ENCODE measurements at regions not wholly inside any gene's neighbourhood (a gene's known extent, or its start where the extent isn't known, plus 50 kb on each side); places are given as distances from the start of the nearest gene placed in this dataset.

- TF ChIP-seq CTCF (conservative IDR thresholded peaks at IDR 0.05; ENCODE audit: low read depth in 2 of 2) = no peak
- TF ChIP-seq JUNB (IDR thresholded peaks at IDR 0.05; ENCODE audit: unreplicated experiment) = no peak
- no peak for TF ChIP-seq ZNF331 (CRISPR knock-in tag; IDR thresholded peaks at IDR 0.05; ENCODE audit: low read depth)
Measured at GRCh38 chr13:79990048-79990447, 350.9 kb downstream of the SPRY2 start (continued).

GRCh38 chr13:79989217-79989661, 351.7 kb downstream of the SPRY2 start:
- Histone ChIP-seq H4K20me1 (replicated peaks; ENCODE audit: insufficient read depth) (no peaks in the 10 kb centered on the region), H3K4me3 (no peak overlapping the region), H3K79me2 (replicated peaks; ENCODE audit: insufficient read depth) (no peaks in the 10 kb centered on the region), H3K4me2 (no peak overlapping the region), H3K9me2 (ENCODE audit: insufficient read depth) (peaks cover 4% of the 10 kb centered on the region), H3K4me1 (ENCODE audit: insufficient read depth) (no peaks in the 10 kb centered on the region), H3F3A (replicated peaks; ENCODE audit: low read depth) (no peaks in the 10 kb centered on the region), H3K27me3 (ENCODE audit: insufficient read depth) (no peaks in the 10 kb centered on the region), H2AFZ (no peak overlapping the region), H3K36me3 (ENCODE audit: insufficient read depth) (no peaks in the 10 kb centered on the region), H3K27ac (ENCODE audit: low read depth) (no peak overlapping the region)
- ATAC-seq (no peak), DNase-seq (ENCODE audit: low spot score) (no peak)
- Mint-ChIP-seq H3K36me3 (ENCODE audit: low read depth) (peaks cover 3% of the 10 kb centered on the region; the same call in 2 of the 3 replicates), H3K4me1 (peaks cover 6% of the 10 kb centered on the region; the same call in 2 of the 3 replicates), H3K27ac (no peak overlapping the region), H3K27me3 (ENCODE audit: insufficient read depth, low read depth, poor library complexity) (no peaks in the 10 kb centered on the region), H3K4me3 (no peak overlapping the region), H3K9me3 (peaks cover 3% of the 10 kb centered on the region; the same call in 1 of the 3 replicates)
- TF ChIP-seq, protein P1, sequence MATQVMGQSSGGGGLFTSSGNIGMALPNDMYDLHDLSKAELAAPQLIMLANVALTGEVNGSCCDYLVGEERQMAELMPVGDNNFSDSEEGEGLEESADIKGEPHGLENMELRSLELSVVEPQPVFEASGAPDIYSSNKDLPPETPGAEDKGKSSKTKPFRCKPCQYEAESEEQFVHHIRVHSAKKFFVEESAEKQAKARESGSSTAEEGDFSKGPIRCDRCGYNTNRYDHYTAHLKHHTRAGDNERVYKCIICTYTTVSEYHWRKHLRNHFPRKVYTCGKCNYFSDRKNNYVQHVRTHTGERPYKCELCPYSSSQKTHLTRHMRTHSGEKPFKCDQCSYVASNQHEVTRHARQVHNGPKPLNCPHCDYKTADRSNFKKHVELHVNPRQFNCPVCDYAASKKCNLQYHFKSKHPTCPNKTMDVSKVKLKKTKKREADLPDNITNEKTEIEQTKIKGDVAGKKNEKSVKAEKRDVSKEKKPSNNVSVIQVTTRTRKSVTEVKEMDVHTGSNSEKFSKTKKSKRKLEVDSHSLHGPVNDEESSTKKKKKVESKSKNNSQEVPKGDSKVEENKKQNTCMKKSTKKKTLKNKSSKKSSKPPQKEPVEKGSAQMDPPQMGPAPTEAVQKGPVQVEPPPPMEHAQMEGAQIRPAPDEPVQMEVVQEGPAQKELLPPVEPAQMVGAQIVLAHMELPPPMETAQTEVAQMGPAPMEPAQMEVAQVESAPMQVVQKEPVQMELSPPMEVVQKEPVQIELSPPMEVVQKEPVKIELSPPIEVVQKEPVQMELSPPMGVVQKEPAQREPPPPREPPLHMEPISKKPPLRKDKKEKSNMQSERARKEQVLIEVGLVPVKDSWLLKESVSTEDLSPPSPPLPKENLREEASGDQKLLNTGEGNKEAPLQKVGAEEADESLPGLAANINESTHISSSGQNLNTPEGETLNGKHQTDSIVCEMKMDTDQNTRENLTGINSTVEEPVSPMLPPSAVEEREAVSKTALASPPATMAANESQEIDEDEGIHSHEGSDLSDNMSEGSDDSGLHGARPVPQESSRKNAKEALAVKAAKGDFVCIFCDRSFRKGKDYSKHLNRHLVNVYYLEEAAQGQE (IDR thresholded peaks at IDR 0.05; ENCODE audit: unreplicated experiment) = no peak
- no peak for TF ChIP-seq ZNF462 (CRISPR knock-in tag; IDR thresholded peaks at IDR 0.05)
- TF ChIP-seq NANOG (IDR thresholded peaks at IDR 0.05; ENCODE audit: borderline replicate concordance) = no peak
- no peak for TF ChIP-seq POLR2AphosphoS5 (IDR thresholded peaks at IDR 0.05; ENCODE audit: low read depth)
- TF ChIP-seq ZNF331 (CRISPR knock-in tag; IDR thresholded peaks at IDR 0.05; ENCODE audit: low read depth) = no peak
- no peak for TF ChIP-seq STAT1 (IDR thresholded peaks at IDR 0.05; ENCODE audit: unreplicated experiment)
- TF ChIP-seq, protein P2, sequence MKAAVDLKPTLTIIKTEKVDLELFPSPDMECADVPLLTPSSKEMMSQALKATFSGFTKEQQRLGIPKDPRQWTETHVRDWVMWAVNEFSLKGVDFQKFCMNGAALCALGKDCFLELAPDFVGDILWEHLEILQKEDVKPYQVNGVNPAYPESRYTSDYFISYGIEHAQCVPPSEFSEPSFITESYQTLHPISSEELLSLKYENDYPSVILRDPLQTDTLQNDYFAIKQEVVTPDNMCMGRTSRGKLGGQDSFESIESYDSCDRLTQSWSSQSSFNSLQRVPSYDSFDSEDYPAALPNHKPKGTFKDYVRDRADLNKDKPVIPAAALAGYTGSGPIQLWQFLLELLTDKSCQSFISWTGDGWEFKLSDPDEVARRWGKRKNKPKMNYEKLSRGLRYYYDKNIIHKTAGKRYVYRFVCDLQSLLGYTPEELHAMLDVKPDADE (IDR thresholded peaks at IDR 0.05) = no peak
- no peak for TF ChIP-seq JUNB (IDR thresholded peaks at IDR 0.05; ENCODE audit: unreplicated experiment)
- no peak for TF ChIP-seq EZH2 (IDR thresholded peaks at IDR 0.05; ENCODE audit: low read depth, unreplicated experiment)
- no peak for TF ChIP-seq ZNF114 (CRISPR knock-in tag; IDR thresholded peaks at IDR 0.05)
- no peak for TF ChIP-seq EZH2phosphoT487 (IDR thresholded peaks at IDR 0.05; ENCODE audit: unreplicated experiment)

Data from GM23338 (cell line).